ENCODE measurements at regions not wholly inside any gene's neighbourhood (a gene's known extent, or its start where the extent isn't known, plus 50 kb on each side); places are given as distances from the start of the nearest gene placed in this dataset.
"Not testable (repeated sequence)": the region's sequence is repeated elsewhere in the genome, so short reads cannot be mapped to it uniquely, and the experiment has no call there.

- DNase-seq (ENCODE audit: low read depth), result no peak
- H3K4me3 ChIP-seq (ENCODE audit: low read depth, low read length), result no peak overlapping the region
These were observed 750.2 kb downstream of the SLC4A3 start for GRCh38 chr2:220377482-220378155.

GRCh38 chr2:220387758-220388157 is 760.3 kb downstream of the SLC4A3 start:
- not testable (repeated sequence) for DNase-seq (ENCODE audit: low read depth); H3K4me3 ChIP-seq (ENCODE audit: low read depth, low read length)

More at GRCh38 chr2:220377482-220378155, 750.2 kb downstream of the SLC4A3 start:
- TF ChIP-seq CTCF (conservative IDR thresholded peaks at IDR 0.05; ENCODE audit: low read depth, low read length), result no peak

DNA sequence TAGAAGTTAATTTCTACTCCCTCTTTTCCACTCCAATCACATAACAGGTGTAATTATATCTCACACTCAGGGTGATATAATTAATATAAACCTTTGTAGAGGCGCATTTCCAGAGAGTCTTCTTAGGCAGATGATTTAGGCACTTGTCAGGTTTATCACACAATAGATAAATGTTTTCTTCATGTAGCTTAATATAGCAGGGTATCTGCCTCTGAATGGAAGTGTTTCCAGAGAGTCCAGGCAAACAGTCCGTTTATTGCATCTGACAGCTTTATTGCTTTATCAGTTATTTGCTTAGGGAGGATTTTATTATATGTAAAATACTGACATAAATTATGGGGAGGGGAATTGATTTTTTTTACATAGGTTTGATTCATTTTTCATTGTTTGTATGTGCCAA is 766.3 kb downstream of the SLC4A3 start:
- DNase-seq (ENCODE audit: low read depth), result no peak
- no peak for TF ChIP-seq CTCF (conservative IDR thresholded peaks at IDR 0.05; ENCODE audit: low read depth, low read length)
- no peak overlapping the region for H3K4me3 ChIP-seq (ENCODE audit: low read depth, low read length)

- DNase-seq (ENCODE audit: low read depth), result peak; percentile 10
- TF ChIP-seq CTCF (conservative IDR thresholded peaks at IDR 0.05; ENCODE audit: low read depth, low read length), result no peak
- H3K4me3 ChIP-seq (ENCODE audit: low read depth, low read length), result no peak overlapping the region
These were observed 767.0 kb downstream of the SLC4A3 start for GRCh38 chr2:220394433-220394832.

DNA sequence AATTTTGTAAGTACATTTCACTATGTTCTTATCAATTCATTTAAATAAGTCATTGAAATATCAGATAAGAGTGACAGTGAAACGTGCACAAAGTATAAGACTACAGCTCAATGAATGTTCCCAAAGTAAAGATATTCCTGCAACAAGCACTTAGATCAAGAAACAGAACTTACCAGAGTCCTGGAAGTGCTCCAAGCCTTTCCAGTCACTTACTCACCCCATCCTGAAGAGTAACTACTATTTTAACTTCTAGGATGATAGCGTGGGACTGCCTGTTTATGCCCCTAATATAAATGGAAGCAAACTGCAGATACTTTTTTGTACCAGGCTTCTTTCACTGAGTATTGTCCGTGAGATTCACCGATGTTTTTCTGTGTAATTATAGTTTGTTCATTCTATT is 768.9 kb downstream of the SLC4A3 start:
- TF ChIP-seq CTCF (conservative IDR thresholded peaks at IDR 0.05; ENCODE audit: low read depth, low read length), result no peak
- no peak overlapping the region for H3K4me3 ChIP-seq (ENCODE audit: low read depth, low read length)
- DNase-seq (ENCODE audit: low read depth), result no peak

DNA sequence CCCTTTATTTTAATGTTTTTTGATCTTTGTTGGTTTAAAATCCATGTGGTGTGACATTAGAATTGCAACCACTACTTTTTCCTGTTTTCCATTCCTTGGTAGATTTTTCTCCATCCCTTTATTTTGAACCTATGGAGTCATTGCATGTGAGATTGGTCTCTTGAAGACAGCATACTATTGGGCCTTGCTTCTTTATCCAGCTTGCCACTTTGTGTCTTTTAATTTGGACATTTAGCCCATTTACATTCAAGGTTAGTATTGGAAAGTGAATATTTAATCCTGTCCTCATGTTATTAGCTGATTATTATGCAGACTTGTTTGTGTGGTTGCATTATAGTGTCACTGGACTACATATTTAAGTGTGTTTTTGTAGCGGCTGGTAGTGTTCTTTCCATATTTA is 782.9 kb downstream of the SLC4A3 start:
- DNase-seq (ENCODE audit: low read depth), result no peak
- no peak for TF ChIP-seq CTCF (conservative IDR thresholded peaks at IDR 0.05; ENCODE audit: low read depth, low read length)
- H3K4me3 ChIP-seq (ENCODE audit: low read depth, low read length), result no peak overlapping the region

- no peak for DNase-seq (ENCODE audit: low read depth)
- H3K4me3 ChIP-seq (ENCODE audit: low read depth, low read length), result no peak overlapping the region
- no peak for TF ChIP-seq CTCF (conservative IDR thresholded peaks at IDR 0.05; ENCODE audit: low read depth, low read length)
These were observed 790.1 kb downstream of the SLC4A3 start for GRCh38 chr2:220417503-220417902.
